NCI-H2081 treated with DMSO at 0.1 percent for 48 hours (cell line): ENCODE measurements at regions not wholly inside any gene's neighbourhood (a gene's known extent, or its start where the extent isn't known, plus 50 kb on each side); places are given as distances from the start of the nearest gene placed in this dataset.

ENCODE experiments used
- DNase-seq: peaks from one replicate; lab custom pipeline; 2025; lab: John Stamatoyannopoulos, UW

- no peak for DNase-seq
Measured at GRCh38 chr3:73796382-73796781, 171.6 kb upstream of the PDZRN3 start.

DNA sequence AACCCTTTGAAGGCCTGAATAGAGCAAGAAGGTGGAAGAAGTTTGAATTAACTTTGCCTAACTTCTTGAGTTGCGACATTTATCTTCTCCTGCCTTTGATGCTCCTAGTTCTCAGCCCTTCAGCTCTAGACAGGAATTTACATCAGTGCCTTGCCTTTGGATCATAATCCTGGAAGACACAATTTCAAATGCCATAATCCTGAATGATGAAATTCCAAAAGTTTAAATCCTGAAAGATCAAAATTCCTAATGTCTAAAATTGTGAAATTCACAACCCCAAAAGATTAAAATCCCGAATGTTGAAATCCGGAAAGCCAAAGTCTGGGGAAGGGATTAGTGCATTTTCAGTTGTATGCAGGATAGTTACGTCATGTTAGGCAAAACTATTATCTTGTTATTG lies 166.6 kb upstream of the PDZRN3 start:
- DNase-seq: no peak

GRCh38 chr3:73789825-73790444 lies 165.2 kb upstream of the PDZRN3 start:
- no peak for DNase-seq

- DNase-seq: no peak
Measured at GRCh38 chr3:73787620-73788019, 162.9 kb upstream of the PDZRN3 start.

DNA sequence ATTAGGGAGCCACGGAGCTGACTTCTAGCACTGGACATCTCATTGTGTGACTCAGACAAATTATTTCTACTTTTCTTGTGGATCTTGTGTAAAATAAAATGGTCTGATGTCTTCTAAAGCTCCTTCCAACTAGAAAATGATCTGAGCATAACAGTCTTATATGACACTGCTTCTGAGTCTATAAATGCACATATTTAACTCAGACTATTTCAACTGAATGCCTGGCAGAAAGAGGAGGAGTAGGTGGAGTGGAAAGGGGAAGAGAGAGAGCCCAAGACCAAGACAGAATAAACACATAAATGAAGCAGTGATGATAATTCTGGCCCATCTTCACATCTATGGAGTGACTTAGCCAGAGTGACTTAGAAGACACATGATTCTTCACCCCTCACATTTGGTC lies 162.3 kb upstream of the PDZRN3 start:
- no peak for DNase-seq

GRCh38 chr3:73786321-73786807 lies 161.6 kb upstream of the PDZRN3 start:
- no peak for DNase-seq

- DNase-seq: no peak
Measured at GRCh38 chr3:73784686-73785392, 160.1 kb upstream of the PDZRN3 start.

- no peak for DNase-seq
Measured at GRCh38 chr3:73783811-73784210, 159.1 kb upstream of the PDZRN3 start.

GRCh38 chr3:73781541-73781940 lies 156.8 kb upstream of the PDZRN3 start:
- DNase-seq: no peak

DNA sequence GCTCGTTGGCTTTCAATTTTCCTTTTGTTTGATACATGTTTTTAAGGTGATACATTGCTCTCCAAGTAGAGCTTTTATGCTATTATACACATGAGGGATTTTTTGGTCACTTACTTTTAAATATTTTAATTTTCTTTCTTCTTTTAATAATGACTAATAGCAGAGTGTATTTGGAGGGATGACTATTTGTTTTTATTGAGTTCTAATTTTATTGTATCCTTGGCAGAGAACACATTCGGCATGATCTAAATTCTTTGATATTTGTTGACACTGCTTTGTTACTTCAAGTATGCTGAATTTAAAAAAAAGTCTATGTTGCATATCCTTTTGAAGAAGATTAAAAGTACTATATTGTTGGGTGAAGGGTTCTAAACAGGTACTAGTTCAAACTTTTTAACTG lies 149.9 kb upstream of the PDZRN3 start:
- no peak for DNase-seq

DNA sequence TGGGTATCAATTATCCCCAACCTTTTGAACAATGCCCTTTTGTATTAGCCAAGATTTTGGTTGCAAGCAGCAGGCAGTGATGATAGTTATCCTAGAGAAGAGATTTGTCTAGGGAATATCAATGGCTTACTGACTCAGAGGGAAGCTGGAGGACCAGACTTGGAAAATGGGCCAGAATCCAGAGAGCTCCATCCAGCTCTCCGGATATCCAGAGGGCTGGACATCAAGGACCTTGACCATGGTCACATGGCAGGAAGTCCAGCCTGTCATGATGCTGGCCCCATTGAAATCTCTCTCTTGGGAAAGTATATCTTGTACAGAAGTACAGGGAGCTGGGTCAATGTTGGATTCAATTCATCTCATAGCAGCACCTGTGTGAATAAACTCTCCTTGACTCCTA lies 148.5 kb upstream of the PDZRN3 start:
- no peak for DNase-seq

DNA sequence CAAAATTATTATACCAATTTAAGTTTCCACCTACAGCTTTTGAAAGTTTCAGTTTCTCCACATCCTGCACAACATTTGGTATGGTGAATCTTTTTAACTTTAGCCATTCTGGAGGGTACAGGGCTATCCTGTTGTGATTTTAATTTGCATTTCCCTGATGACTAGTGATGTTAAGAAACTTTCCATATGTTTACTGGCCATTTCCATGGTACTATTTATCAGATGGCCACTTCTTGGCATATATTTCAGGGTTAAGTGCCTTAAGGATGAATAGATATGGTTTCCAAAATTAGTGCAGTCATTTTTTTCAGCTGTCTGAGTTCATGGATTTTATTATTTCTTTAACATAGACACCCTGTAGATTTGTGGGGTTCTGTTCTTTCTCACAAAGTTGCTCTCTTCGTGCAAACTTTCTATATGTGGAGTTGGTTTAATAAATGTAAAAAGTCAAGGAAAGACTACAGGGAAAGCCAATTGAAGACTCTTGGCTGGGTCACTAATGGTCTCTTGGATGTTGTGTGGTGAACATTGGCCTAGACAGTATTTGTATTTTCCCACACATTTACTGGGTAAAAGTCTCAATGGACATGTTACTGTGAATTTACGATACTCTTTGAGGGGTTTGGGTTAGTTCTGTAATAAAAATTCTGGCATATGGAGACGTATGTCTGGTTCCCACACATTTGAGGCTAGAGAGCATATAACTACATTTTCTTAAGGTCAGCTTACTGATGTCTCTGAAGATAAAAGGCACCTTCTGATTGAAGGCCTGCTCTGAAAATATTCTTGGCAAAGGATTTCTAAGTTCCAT lies 147.5 kb upstream of the PDZRN3 start:
- DNase-seq: no peak

GRCh38 chr3:73768524-73769308 lies 144.0 kb upstream of the PDZRN3 start:
- no peak for DNase-seq

DNA sequence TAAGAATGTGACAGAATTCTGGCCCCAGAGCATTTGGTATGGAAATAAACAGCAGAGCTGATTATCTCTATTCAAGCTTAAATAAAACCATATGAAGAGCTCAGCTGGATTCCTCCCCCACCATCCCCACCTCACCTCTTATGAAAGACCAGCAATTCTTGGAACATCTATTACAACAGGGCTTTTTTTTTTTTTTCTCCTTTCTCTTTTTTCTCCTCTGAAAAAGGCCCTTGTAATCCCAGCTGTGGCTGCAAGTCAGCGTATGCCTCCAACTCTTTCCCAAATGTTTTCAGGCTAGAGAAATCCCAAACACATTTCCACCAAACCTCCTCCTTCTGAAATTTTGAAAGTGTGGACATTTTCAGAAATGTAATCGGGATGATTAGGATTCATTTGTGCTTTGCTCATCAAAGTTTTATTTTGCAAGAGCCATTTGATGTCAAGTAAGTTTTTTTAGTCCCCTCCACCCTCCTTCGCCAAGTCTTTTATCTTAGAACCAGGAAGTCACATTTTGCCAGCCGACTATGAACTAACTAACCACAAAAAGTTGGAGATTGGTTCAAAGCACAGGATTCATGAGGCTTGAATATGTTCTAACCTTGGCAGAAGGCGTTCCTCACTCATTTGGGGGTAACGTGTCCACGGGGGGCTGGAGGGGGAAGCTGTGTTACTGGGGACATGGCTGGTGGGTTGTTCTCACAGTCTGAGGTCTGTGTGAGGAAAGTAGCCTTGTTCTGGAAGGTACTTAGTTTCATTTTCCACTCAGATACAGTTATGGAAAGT lies 142.0 kb upstream of the PDZRN3 start:
- DNase-seq: no peak

- DNase-seq: no peak
Measured at GRCh38 chr3:73765878-73766545, 141.3 kb upstream of the PDZRN3 start.

DNA sequence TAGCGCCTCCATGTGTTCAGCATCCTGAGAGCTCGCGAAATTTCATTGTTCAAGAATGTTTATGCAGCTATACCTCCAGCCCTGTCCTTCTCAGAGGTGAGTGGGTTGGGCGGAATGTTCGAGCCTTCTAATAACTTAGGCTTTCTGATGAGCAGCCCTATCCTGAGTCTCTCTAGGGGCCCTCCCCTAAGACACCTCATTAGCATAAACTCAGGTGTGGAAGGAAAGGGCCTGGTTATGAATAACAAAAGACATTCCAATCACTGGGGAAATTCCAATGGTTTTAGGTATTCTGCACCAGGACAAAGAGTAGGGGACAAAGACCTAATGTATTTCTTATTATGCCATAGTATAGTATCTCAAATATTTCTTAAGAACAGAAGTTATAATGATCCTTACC lies 138.1 kb upstream of the PDZRN3 start:
- DNase-seq: no peak

GRCh38 chr3:73759297-73759711 lies 134.6 kb upstream of the PDZRN3 start:
- DNase-seq: no peak

- no peak for DNase-seq
Measured at GRCh38 chr3:73757536-73757935, 132.8 kb upstream of the PDZRN3 start.

DNA sequence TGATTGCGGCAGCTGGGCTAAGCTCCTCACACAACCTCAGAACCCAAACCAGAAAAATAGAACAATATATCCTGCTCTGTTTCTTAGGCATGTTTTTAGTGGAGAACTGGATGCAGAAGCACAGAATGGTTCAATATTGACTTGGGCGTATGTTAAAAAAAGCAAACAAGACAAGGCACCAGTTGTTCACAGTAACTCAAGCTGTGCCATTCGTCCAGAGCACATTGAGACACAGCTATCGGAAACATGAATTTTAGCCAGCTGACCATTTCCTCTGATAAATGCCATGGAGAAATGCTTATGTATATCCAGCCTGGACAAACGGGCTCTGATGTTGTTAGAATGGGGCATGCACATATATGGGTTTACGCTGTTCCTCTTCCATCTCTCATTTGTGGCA lies 129.2 kb upstream of the PDZRN3 start:
- DNase-seq: no peak

DNA sequence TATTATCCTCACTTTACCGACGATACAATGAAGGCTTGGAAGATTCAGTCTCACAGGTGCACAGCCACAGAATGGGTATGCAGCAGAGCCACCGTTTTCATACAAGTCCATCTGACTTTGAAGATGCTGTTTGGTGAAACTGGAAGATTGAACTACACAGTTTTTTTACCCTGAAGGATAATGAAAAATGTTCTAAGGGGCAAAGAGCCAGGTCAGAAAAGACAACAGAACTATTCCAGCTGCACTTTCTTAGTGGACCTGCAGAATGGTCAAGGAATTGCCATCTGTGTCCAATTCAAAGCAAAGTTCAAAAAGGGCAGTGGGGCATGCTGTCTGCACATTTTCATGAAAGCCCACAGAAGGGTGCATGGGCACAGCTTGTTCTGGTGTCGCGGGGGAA lies 127.6 kb upstream of the PDZRN3 start:
- no peak for DNase-seq

DNA sequence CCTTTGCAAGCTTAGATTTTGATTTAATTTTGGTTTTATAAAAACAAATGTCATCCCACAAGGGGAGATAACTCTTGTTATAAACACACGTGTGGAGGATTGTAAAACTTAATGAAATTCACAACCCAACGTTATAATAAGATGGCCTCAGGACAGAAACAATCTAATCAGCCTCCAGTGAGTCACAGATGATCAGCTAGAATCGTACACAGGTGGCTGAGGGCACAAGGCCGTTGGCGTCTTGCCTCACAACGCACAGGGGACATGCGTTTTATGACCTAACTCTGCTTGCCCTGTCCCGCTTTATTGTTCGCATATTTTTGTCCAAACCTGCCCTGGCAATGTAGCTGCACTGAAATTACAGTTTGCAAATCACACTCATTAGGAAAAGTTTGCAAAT lies 121.9 kb upstream of the PDZRN3 start:
- DNase-seq: no peak
